Type B pancreatic cell (in vitro differentiated cells): ENCODE measurements at regions not wholly inside any gene's neighbourhood (a gene's known extent, or its start where the extent isn't known, plus 50 kb on each side); places are given as distances from the start of the nearest gene placed in this dataset.

Experiments used
- DNase-seq: peaks from one replicate; pipeline ENCODE4 v3.0.0; 2021; ENCODE audit warnings: mixed read lengths; ENCODE audit not compliant: unreplicated experiment; ENCODE audit errors: extremely low spot score
- H3K27ac Mint-ChIP-seq: 2 replicates; pipeline ENCODE4 v1.8.0; 2021; ENCODE audit warnings: mild to moderate bottlenecking, mixed read lengths
- H3K27me3 Mint-ChIP-seq: 2 replicates; pipeline ENCODE4 v1.8.0; 2021; ENCODE audit warnings: mixed read lengths
- H3K36me3 Mint-ChIP-seq: 2 replicates; pipeline ENCODE4 v1.8.0; 2021; ENCODE audit warnings: mixed read lengths
- H3K4me1 Mint-ChIP-seq: one replicate; pipeline ENCODE4 v1.8.0; 2021; ENCODE audit warnings: mixed read lengths; ENCODE audit not compliant: unreplicated experiment
- H3K4me3 Mint-ChIP-seq: 2 replicates; pipeline ENCODE4 v1.8.0; 2021; ENCODE audit warnings: mild to moderate bottlenecking, mixed read lengths
- H3K9me3 Mint-ChIP-seq: 2 replicates; pipeline ENCODE4 v1.8.0; 2021; ENCODE audit warnings: mixed read lengths
- TF ChIP-seq, protein P1 (sequence below): fragments of 200-600 bp; sonication (generic); conservative IDR thresholded peaks from 2 replicates; pipeline ENCODE4 v1.5.0; 2021; ENCODE audit warnings: antibody characterized with exemption, mild to moderate bottlenecking

DNA sequence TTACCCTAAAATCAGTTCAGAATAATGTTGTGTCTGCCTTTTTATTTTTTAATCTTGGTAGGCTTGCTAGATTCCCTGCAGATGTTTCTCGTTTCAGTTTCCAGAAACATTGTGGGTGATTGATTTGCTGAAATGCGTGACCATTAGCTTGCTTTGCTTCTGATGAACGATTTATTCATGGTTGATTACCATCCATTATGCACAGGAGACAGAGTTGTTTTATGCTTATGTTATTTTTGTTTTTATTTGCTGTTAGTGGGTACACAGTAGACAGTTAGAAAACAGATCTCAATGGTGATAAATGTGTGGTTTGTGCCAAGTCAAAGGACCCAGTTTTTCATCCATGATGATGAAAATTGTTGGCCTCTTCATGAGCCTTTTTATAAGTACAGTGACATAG is 455.6 kb upstream of the BOD1L1 start:
- no peaks in the 10 kb centered on the region for H3K36me3 Mint-ChIP-seq
- no peaks in the 10 kb centered on the region for H3K4me1 Mint-ChIP-seq
- H3K27ac Mint-ChIP-seq: no peak overlapping the region
- no peak overlapping the region for H3K4me3 Mint-ChIP-seq
- no peaks in the 10 kb centered on the region for H3K9me3 Mint-ChIP-seq
- TF ChIP-seq, protein P1, sequence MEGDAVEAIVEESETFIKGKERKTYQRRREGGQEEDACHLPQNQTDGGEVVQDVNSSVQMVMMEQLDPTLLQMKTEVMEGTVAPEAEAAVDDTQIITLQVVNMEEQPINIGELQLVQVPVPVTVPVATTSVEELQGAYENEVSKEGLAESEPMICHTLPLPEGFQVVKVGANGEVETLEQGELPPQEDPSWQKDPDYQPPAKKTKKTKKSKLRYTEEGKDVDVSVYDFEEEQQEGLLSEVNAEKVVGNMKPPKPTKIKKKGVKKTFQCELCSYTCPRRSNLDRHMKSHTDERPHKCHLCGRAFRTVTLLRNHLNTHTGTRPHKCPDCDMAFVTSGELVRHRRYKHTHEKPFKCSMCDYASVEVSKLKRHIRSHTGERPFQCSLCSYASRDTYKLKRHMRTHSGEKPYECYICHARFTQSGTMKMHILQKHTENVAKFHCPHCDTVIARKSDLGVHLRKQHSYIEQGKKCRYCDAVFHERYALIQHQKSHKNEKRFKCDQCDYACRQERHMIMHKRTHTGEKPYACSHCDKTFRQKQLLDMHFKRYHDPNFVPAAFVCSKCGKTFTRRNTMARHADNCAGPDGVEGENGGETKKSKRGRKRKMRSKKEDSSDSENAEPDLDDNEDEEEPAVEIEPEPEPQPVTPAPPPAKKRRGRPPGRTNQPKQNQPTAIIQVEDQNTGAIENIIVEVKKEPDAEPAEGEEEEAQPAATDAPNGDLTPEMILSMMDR: no peak
- no peak for DNase-seq
- H3K27me3 Mint-ChIP-seq: peaks cover 2% of the 10 kb centered on the region

DNA sequence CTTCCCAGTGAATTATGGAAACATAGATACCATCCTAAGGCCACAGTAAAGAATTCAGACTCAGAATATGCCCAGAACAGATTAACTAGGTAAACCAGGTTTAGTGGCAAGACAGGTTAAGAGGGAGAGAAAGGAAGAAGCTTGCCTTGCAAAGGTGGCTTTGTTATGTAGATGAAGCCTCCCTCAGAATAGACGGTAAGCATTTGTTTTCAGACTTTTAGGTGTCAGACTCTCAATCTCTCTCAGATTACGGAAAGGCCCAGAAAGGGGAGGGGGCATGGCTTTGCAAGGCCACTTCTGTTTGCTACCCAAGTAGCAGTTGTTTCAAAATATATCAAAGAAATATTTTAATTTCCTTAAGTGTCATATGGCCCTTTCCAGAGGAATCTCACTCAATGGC is 457.1 kb upstream of the BOD1L1 start:
- DNase-seq: no peak
- no peaks in the 10 kb centered on the region for H3K36me3 Mint-ChIP-seq
- H3K9me3 Mint-ChIP-seq: no peaks in the 10 kb centered on the region
- H3K27ac Mint-ChIP-seq: no peak overlapping the region
- TF ChIP-seq, protein P1: no peak
- H3K27me3 Mint-ChIP-seq: peaks cover 2% of the 10 kb centered on the region
- no peaks in the 10 kb centered on the region for H3K4me1 Mint-ChIP-seq
- H3K4me3 Mint-ChIP-seq: no peak overlapping the region

DNA sequence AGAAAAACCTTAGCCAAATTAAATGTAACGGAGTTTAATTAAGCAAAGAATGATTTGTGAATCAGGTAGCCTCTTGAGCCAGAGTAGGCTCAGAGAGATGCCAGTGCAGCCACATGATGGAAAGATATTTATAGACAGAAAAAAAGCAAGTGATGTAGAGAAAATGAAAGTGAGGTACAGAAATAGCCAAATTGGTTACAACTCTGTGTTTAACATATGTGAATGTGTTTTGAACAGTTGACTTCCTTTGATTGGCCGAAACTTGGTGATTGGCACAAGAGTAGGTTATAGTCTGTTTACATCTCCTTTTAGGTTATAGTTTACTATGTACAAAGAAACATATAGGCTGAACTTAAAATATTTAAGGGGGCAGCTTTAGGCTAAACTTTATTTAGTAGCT is 459.9 kb upstream of the BOD1L1 start:
- no peak for DNase-seq
- Mint-ChIP-seq H3K4me3 (no peak overlapping the region), H3K27me3 (peaks cover 13% of the 10 kb centered on the region), H3K9me3 (no peaks in the 10 kb centered on the region), H3K27ac (no peak overlapping the region), H3K36me3 (no peaks in the 10 kb centered on the region), H3K4me1 (no peaks in the 10 kb centered on the region)
- TF ChIP-seq, protein P1: no peak

DNA sequence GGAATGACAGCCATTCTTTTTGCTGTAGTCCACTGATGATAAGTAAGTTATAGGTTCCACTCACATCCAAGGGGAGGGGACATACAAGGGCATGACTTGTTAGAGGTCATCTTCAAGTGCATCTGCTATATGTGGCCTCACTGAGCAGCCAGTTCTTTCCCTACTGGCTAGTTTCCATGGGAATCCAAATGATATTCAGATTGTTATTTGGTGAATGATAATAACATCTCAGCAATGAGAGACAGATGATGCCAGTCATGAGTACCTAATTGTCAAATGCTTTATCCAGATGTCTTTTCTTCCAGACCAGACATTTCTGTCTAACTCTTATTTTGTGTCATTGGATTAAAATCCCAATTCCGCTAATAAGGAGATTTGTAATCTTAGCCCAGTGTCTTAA is 460.4 kb upstream of the BOD1L1 start:
- no peaks in the 10 kb centered on the region for H3K36me3 Mint-ChIP-seq
- no peak overlapping the region for H3K4me3 Mint-ChIP-seq
- no peaks in the 10 kb centered on the region for H3K9me3 Mint-ChIP-seq
- H3K4me1 Mint-ChIP-seq: no peaks in the 10 kb centered on the region
- peaks cover 13% of the 10 kb centered on the region for H3K27me3 Mint-ChIP-seq
- DNase-seq: no peak
- TF ChIP-seq, protein P1: no peak
- H3K27ac Mint-ChIP-seq: no peak overlapping the region

DNA sequence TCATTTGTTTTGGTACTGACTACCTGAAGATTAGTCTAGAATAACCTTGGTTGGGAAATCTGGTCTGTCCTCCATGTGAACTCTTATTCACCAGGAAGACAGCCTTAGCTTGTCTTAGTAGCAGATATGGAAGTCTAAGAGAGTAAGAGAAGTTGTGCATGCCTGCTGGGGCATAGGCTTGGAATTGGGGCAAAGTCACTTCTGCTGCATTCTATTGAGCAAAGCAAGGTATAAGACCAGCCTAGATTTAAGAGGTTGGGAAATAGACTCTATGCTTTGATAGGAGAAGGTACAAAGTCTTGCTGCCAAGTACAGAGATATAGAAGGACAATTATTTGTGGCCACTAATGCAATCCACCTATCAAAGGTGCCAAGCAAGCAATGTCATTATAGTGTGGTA is 464.0 kb upstream of the BOD1L1 start:
- Mint-ChIP-seq H3K27me3 (peaks cover 13% of the 10 kb centered on the region), H3K27ac (no peak overlapping the region), H3K9me3 (no peaks in the 10 kb centered on the region), H3K36me3 (no peaks in the 10 kb centered on the region), H3K4me1 (no peaks in the 10 kb centered on the region), H3K4me3 (no peak overlapping the region)
- DNase-seq: no peak
- TF ChIP-seq, protein P1: no peak

DNA sequence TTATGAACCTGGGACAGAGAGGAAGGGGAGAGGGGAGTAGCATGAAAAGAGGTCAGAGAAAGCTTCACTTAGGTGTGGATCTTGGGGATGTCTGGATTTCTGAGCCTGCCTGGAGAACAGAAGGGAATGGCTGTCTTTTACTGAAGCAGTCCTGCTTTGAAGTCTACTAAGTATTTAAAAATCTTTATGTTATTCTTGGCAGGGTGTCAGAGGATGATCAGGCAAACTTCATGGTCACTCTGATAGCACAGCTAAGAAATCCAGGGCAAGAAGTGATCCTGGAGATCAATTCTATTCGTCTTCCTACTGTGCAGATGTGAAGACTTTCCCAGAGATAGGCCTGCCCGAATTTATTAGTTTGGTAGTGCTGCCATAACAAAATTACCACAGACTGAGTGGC is 464.4 kb upstream of the BOD1L1 start:
- Mint-ChIP-seq H3K27me3 (peaks cover 10% of the 10 kb centered on the region), H3K4me1 (no peaks in the 10 kb centered on the region), H3K9me3 (no peaks in the 10 kb centered on the region), H3K36me3 (no peaks in the 10 kb centered on the region), H3K4me3 (no peak overlapping the region), H3K27ac (no peak overlapping the region)
- TF ChIP-seq, protein P1: no peak
- DNase-seq: no peak
